Glutamatergic neuron (in vitro differentiated cells): ENCODE measurements at regions not wholly inside any gene's neighbourhood (a gene's known extent, or its start where the extent isn't known, plus 50 kb on each side); places are given as distances from the start of the nearest gene placed in this dataset.

Experiments used
- DNase-seq: peaks from one replicate; pipeline ENCODE4 v3.0.0; 2022
- H3K27ac Mint-ChIP-seq: one replicate; pipeline ENCODE4 v1.8.0; 2020; ENCODE audit warnings: mild to moderate bottlenecking, mixed read lengths, inconsistent platforms; ENCODE audit not compliant: unreplicated experiment
- H3K27me3 Mint-ChIP-seq: one replicate; pipeline ENCODE4 v1.8.0; 2020; ENCODE audit warnings: mild to moderate bottlenecking, moderate library complexity, mixed read lengths, inconsistent platforms; ENCODE audit not compliant: unreplicated experiment
- H3K36me3 Mint-ChIP-seq: one replicate; pipeline ENCODE4 v1.8.0; 2020; ENCODE audit warnings: mild to moderate bottlenecking, mixed read lengths, inconsistent platforms; ENCODE audit not compliant: unreplicated experiment
- H3K4me1 Mint-ChIP-seq: one replicate; pipeline ENCODE4 v1.8.0; 2020; ENCODE audit warnings: mild to moderate bottlenecking, low read depth, mixed read lengths, inconsistent platforms; ENCODE audit not compliant: unreplicated experiment
- H3K4me3 Mint-ChIP-seq: one replicate; pipeline ENCODE4 v1.8.0; 2020; ENCODE audit warnings: mild to moderate bottlenecking, mixed read lengths, inconsistent platforms; ENCODE audit not compliant: unreplicated experiment
- H3K9me3 Mint-ChIP-seq: one replicate; pipeline ENCODE4 v1.8.0; 2020; ENCODE audit warnings: mild to moderate bottlenecking, moderate library complexity, mixed read lengths, inconsistent platforms; ENCODE audit not compliant: unreplicated experiment
- TF ChIP-seq, protein P1 (sequence below): fragments of 200-600 bp; sonication (generic); IDR thresholded peaks from one replicate; pipeline ENCODE4 v1.5.0; 2021; ENCODE audit not compliant: partially characterized antibody, unreplicated experiment

DNA sequence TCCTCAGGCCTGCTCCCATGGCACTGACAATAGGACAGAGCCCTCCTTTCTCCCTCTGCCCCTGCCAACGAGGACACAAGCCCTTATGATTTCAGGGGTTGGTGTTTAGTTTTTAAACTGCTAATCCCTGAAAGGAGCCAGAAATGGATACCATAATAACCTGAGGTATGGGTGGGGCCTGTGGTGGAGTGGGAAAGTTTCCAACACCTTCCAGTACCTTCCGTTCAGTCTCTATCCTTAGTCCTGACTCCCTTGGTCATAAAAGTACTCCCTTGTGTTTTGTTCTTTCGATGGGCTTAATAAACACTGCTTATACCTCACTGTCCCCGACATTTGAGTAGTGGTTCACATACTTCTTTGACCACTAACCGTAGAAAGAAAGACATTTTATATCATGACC lies 141.8 kb upstream of the MAGI3 start:
- peaks cover 4% of the 10 kb centered on the region for H3K27me3 Mint-ChIP-seq
- TF ChIP-seq, protein P1, sequence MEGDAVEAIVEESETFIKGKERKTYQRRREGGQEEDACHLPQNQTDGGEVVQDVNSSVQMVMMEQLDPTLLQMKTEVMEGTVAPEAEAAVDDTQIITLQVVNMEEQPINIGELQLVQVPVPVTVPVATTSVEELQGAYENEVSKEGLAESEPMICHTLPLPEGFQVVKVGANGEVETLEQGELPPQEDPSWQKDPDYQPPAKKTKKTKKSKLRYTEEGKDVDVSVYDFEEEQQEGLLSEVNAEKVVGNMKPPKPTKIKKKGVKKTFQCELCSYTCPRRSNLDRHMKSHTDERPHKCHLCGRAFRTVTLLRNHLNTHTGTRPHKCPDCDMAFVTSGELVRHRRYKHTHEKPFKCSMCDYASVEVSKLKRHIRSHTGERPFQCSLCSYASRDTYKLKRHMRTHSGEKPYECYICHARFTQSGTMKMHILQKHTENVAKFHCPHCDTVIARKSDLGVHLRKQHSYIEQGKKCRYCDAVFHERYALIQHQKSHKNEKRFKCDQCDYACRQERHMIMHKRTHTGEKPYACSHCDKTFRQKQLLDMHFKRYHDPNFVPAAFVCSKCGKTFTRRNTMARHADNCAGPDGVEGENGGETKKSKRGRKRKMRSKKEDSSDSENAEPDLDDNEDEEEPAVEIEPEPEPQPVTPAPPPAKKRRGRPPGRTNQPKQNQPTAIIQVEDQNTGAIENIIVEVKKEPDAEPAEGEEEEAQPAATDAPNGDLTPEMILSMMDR: no peak
- no peak overlapping the region for H3K4me3 Mint-ChIP-seq
- H3K36me3 Mint-ChIP-seq: no peaks in the 10 kb centered on the region
- H3K4me1 Mint-ChIP-seq: peaks cover 5% of the 10 kb centered on the region
- no peaks in the 10 kb centered on the region for H3K9me3 Mint-ChIP-seq
- DNase-seq: no peak
- H3K27ac Mint-ChIP-seq: no peak overlapping the region

DNA sequence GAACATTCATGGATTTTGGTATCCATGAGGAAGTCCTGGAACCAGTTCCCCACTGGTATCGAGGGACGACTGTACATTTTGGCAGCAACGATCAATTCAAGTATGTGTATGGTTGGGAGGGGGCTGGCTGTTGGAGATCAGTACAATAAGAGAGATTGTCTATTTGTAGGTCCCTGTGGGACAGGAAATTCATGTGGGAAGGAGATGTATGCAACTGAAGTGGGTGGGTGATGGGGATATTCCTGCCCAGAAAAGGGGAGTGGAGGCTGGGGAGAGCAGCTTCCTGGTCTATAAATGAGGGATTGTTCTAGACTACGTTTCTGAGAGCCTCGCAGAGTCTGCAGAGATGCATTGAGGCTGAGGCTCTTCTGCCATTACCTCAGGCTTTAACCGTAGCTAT lies 140.2 kb upstream of the MAGI3 start:
- H3K4me3 Mint-ChIP-seq: no peak overlapping the region
- H3K9me3 Mint-ChIP-seq: no peaks in the 10 kb centered on the region
- DNase-seq: no peak
- no peak overlapping the region for H3K27ac Mint-ChIP-seq
- peaks cover 5% of the 10 kb centered on the region for H3K4me1 Mint-ChIP-seq
- TF ChIP-seq, protein P1: no peak
- H3K36me3 Mint-ChIP-seq: no peaks in the 10 kb centered on the region
- peaks cover 4% of the 10 kb centered on the region for H3K27me3 Mint-ChIP-seq

DNA sequence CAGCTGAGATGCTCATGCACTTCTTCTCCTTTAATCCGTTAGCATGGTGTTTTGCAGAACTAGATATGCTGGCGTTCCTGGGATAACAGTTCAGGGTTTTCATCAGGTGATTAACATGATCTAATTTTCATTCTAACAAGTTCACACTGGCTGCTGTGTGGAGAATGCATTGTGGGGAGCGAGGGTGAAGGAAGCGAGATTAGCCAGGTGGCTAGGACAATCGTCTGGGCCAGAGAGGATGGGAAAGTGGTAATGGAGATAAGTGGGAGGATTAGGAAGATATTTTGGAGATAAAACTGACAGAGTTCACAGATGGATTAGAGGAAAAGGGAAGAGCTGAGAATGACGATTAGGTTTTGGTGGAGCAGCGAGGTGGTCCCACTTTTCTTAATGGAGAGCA lies 138.1 kb upstream of the MAGI3 start:
- no peaks in the 10 kb centered on the region for H3K9me3 Mint-ChIP-seq
- peaks cover 5% of the 10 kb centered on the region for H3K4me1 Mint-ChIP-seq
- TF ChIP-seq, protein P1: no peak
- DNase-seq: no peak
- no peak overlapping the region for H3K27ac Mint-ChIP-seq
- H3K27me3 Mint-ChIP-seq: peaks cover 4% of the 10 kb centered on the region
- no peaks in the 10 kb centered on the region for H3K36me3 Mint-ChIP-seq
- peak overlapping the region; percentile 2 for H3K4me3 Mint-ChIP-seq

DNA sequence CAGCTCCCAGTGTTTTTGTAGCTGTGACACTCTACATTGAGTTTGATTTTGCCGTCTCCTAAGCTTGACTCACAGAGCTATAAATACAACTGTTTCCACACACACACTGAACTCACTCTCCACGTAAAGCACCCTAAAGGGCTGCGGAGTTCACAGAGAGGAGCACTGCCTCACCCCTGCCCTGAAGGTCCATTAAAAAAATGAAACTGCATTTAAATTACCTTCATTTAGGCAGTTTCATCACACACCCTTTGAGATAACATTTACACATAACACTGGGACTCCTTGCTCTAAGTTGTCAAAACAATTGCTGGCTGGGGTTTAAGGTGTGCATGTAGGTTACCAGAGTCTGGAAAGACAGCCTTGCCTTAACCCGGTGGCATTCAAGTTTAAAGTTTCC lies 137.1 kb upstream of the MAGI3 start:
- Mint-ChIP-seq H3K27ac (no peak overlapping the region), H3K36me3 (no peaks in the 10 kb centered on the region), H3K4me1 (peaks cover 5% of the 10 kb centered on the region), H3K9me3 (no peaks in the 10 kb centered on the region), H3K4me3 (no peak overlapping the region), H3K27me3 (peaks cover 4% of the 10 kb centered on the region)
- DNase-seq: no peak
- TF ChIP-seq, protein P1: no peak

DNA sequence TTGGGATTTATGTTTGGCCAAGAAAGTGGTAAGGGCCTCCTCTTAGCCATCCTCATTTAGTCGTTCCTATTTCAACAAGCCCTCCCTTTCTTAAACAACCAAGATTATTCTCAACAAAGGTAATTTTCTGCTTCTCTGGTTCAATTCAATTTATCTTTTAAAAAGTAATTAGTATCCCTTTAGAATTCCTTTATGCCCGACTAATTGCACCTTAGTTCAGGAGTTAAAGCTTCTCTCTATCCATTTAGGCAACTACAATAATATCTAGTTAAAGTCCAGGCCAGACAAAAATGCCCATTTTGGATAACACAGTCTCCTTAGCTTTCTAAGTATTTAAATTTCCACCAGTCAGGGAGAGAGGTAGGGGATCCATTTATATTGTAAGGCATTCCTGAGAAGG lies 136.7 kb upstream of the MAGI3 start:
- Mint-ChIP-seq H3K4me1 (peaks cover 5% of the 10 kb centered on the region), H3K4me3 (no peak overlapping the region), H3K27ac (no peak overlapping the region), H3K9me3 (no peaks in the 10 kb centered on the region), H3K27me3 (peaks cover 4% of the 10 kb centered on the region), H3K36me3 (no peaks in the 10 kb centered on the region)
- no peak for DNase-seq
- TF ChIP-seq, protein P1: no peak
